Neutrophil (primary cell): ENCODE measurements at regions not wholly inside any gene's neighbourhood (a gene's known extent, or its start where the extent isn't known, plus 50 kb on each side); places are given as distances from the start of the nearest gene placed in this dataset.

Experiments
- H3K27ac ChIP-seq: fragments of 200-600 bp; sonication (generic); 2 replicates; pipeline ENCODE4 v1.5.1; 2016; ENCODE audit warnings: mild to moderate bottlenecking, moderate library complexity
- H3K27me3 ChIP-seq: fragments of 200-600 bp; sonication (generic); 2 replicates; pipeline ENCODE4 v1.6.0; 2016; ENCODE audit warnings: mild to moderate bottlenecking
- H3K36me3 ChIP-seq: fragments of 200-600 bp; sonication (generic); 2 replicates; pipeline ENCODE4 v1.5.1; 2017
- H3K4me1 ChIP-seq, 2 experiments: fragments of 200-600 bp in 1 of 2; sonication (generic) in 1 of 2; 1 replicate in 1 of 2; 2 replicates in 1 of 2; pipeline versions ENCODE4 v1.5.1 to v1.6.1; 2013 to 2016; ENCODE audit warnings: low read depth in 1 of 2, low read length in 1 of 2, mild to moderate bottlenecking in 1 of 2, moderate library complexity in 1 of 2; ENCODE audit not compliant: control insufficient read depth in 1 of 2, insufficient read depth in 1 of 2
- H3K4me3 ChIP-seq, 2 experiments: fragments of 200-600 bp in 1 of 2; sonication (generic) in 1 of 2; 1 replicate in 1 of 2; 2 replicates in 1 of 2; pipeline ENCODE4 v1.5.1; 2013 to 2016; ENCODE audit warnings: low read depth in 1 of 2, low read length in 1 of 2, mild to moderate bottlenecking in 1 of 2, moderate library complexity in 1 of 2
- H3K9me3 ChIP-seq: fragments of 200-600 bp; sonication (generic); 2 replicates; pipeline ENCODE4 v1.5.1; 2016
- CTCF ChIP-seq: fragments of 200-600 bp; sonication (generic); IDR thresholded peaks from 2 replicates; pipeline ENCODE4 v1.5.1; 2016; ENCODE audit warnings: antibody characterized with exemption

- Histone ChIP-seq H3K4me1 (no peaks in the 10 kb centered on the region), H3K27ac (no peak overlapping the region), H3K36me3 (no peaks in the 10 kb centered on the region), H3K4me3 (no peak overlapping the region), H3K9me3 (no peaks in the 10 kb centered on the region), H3K27me3 (no peaks in the 10 kb centered on the region)
- no peak for TF ChIP-seq CTCF
Measured at GRCh38 chr6:21531393-21531792, 62.2 kb upstream of the SOX4 start.

GRCh38 chr6:21533678-21534077 lies 59.9 kb upstream of the SOX4 start:
- Histone ChIP-seq H3K4me1 (no peaks in the 10 kb centered on the region), H3K27ac (no peak overlapping the region), H3K9me3 (no peaks in the 10 kb centered on the region), H3K27me3 (no peaks in the 10 kb centered on the region), H3K4me3 (no peak overlapping the region), H3K36me3 (no peaks in the 10 kb centered on the region)
- TF ChIP-seq CTCF: no peak

GRCh38 chr6:21536280-21536766 lies 57.2 kb upstream of the SOX4 start:
- no peak for TF ChIP-seq CTCF
- no peaks in the 10 kb centered on the region for H3K4me1 ChIP-seq

GRCh38 chr6:21537637-21538036 lies 55.9 kb upstream of the SOX4 start:
- Histone ChIP-seq H3K9me3 (no peaks in the 10 kb centered on the region), H3K36me3 (no peaks in the 10 kb centered on the region), H3K4me3 (no peak overlapping the region), H3K27ac (no peak overlapping the region), H3K4me1 (no peaks in the 10 kb centered on the region), H3K27me3 (no peaks in the 10 kb centered on the region)
- TF ChIP-seq CTCF: no peak

More at GRCh38 chr6:21536280-21536766, 57.2 kb upstream of the SOX4 start:
- Histone ChIP-seq H3K27me3 (no peaks in the 10 kb centered on the region), H3K9me3 (no peaks in the 10 kb centered on the region), H3K4me3 (no peak overlapping the region), H3K36me3 (no peaks in the 10 kb centered on the region), H3K27ac (no peak overlapping the region)

GRCh38 chr6:21538186-21538798 lies 55.3 kb upstream of the SOX4 start:
- H3K4me1 ChIP-seq: no peaks in the 10 kb centered on the region
- no peaks in the 10 kb centered on the region for H3K9me3 ChIP-seq
- H3K27ac ChIP-seq: no peak overlapping the region
- no peak for TF ChIP-seq CTCF
- H3K36me3 ChIP-seq: no peaks in the 10 kb centered on the region
- no peak overlapping the region for H3K4me3 ChIP-seq
- H3K27me3 ChIP-seq: no peaks in the 10 kb centered on the region
